ENCODE measurements at regions not wholly inside any gene's neighbourhood (a gene's known extent, or its start where the extent isn't known, plus 50 kb on each side); places are given as distances from the start of the nearest gene placed in this dataset.

- DNase-seq (ENCODE audit: missing footprints): no peak
- intact Hi-C loops (cut with DNase I): no loop called here
- no peak for ATAC-seq
Measured at GRCh38 chr11:79705648-79706047, 264.8 kb upstream of the TENM4 start.

- intact Hi-C loops (cut with DNase I): no loop called here
- DNase-seq (ENCODE audit: missing footprints) (no peak), ATAC-seq (no peak)
Measured at GRCh38 chr11:79702303-79702702, 261.5 kb upstream of the TENM4 start.

- intact Hi-C loops (cut with DNase I): no loop called here
- ATAC-seq: no peak
- DNase-seq (ENCODE audit: missing footprints): no peak
Measured at GRCh38 chr11:79699246-79699645, 258.4 kb upstream of the TENM4 start.

GRCh38 chr11:79697905-79698304 lies 257.1 kb upstream of the TENM4 start:
- intact Hi-C loops (cut with DNase I): no loop called here
- DNase-seq (ENCODE audit: missing footprints) (no peak), ATAC-seq (no peak)

- DNase-seq (ENCODE audit: missing footprints) (no peak), ATAC-seq (no peak)
- intact Hi-C loops (cut with DNase I): no loop called here
Measured at GRCh38 chr11:79694368-79694767, 253.5 kb upstream of the TENM4 start.

- ATAC-seq (no peak), DNase-seq (ENCODE audit: missing footprints) (no peak)
- intact Hi-C loops (cut with DNase I): no loop called here
Measured at GRCh38 chr11:79691445-79691844, 250.6 kb upstream of the TENM4 start.

GRCh38 chr11:79686703-79687419 lies 246.0 kb upstream of the TENM4 start:
- intact Hi-C loops (cut with DNase I): no loop called here
- DNase-seq (ENCODE audit: missing footprints) (no peak), ATAC-seq (no peak)

- DNase-seq (ENCODE audit: missing footprints) (no peak), ATAC-seq (no peak)
- intact Hi-C loops (cut with DNase I): no loop called here
Measured at GRCh38 chr11:79683930-79684329, 243.1 kb upstream of the TENM4 start.

GRCh38 chr11:79678780-79679452 lies 238.1 kb upstream of the TENM4 start:
- intact Hi-C loops (cut with DNase I): no loop called here
- no peak for DNase-seq (ENCODE audit: missing footprints)
- no peak for ATAC-seq

GRCh38 chr11:79676396-79676795 lies 235.6 kb upstream of the TENM4 start:
- no peak for DNase-seq (ENCODE audit: missing footprints)
- no peak for ATAC-seq
- intact Hi-C loops (cut with DNase I): no loop called here

- no peak for ATAC-seq
- intact Hi-C loops (cut with DNase I): no loop called here
- DNase-seq (ENCODE audit: missing footprints): no peak
Measured at GRCh38 chr11:79675081-79675480, 234.3 kb upstream of the TENM4 start.

GRCh38 chr11:79672786-79673185 lies 232.0 kb upstream of the TENM4 start:
- ATAC-seq (no peak), DNase-seq (ENCODE audit: missing footprints) (no peak)
- intact Hi-C loops (cut with DNase I): no loop called here

- intact Hi-C loops (cut with DNase I): no loop called here
- DNase-seq (ENCODE audit: missing footprints) (no peak), ATAC-seq (no peak)
Measured at GRCh38 chr11:79671401-79671800, 230.6 kb upstream of the TENM4 start.

GRCh38 chr11:79670882-79671281 lies 230.1 kb upstream of the TENM4 start:
- no peak for ATAC-seq
- no peak for DNase-seq (ENCODE audit: missing footprints)
- intact Hi-C loops (cut with DNase I): no loop called here

GRCh38 chr11:79668575-79668974 lies 227.7 kb upstream of the TENM4 start:
- no peak for DNase-seq (ENCODE audit: missing footprints)
- intact Hi-C loops (cut with DNase I): no loop called here
- ATAC-seq: no peak

GRCh38 chr11:79667380-79667779 lies 226.6 kb upstream of the TENM4 start:
- ATAC-seq (no peak), DNase-seq (ENCODE audit: missing footprints) (no peak)
- intact Hi-C loops (cut with DNase I): no loop called here

GRCh38 chr11:79663017-79663416 lies 222.2 kb upstream of the TENM4 start:
- peak; percentile 77 for ATAC-seq
- intact Hi-C loops (cut with DNase I): no loop called here
- DNase-seq (ENCODE audit: missing footprints): no peak

- no peak for ATAC-seq
- intact Hi-C loops (cut with DNase I): no loop called here
- no peak for DNase-seq (ENCODE audit: missing footprints)
Measured at GRCh38 chr11:79661373-79661772, 220.5 kb upstream of the TENM4 start.

- intact Hi-C loops (cut with DNase I): no loop called here
- DNase-seq (ENCODE audit: missing footprints): no peak
- no peak for ATAC-seq
Measured at GRCh38 chr11:79648766-79649520, 208.1 kb upstream of the TENM4 start.

- DNase-seq (ENCODE audit: missing footprints): no peak
- ATAC-seq: no peak
- intact Hi-C loops (cut with DNase I): no loop called here
Measured at GRCh38 chr11:79637219-79637618, 196.4 kb upstream of the TENM4 start.
